Skeletal muscle tissue (tissue), 3 donors: ENCODE measurements at regions not wholly inside any gene's neighbourhood (a gene's known extent, or its start where the extent isn't known, plus 50 kb on each side); places are given as distances from the start of the nearest gene placed in this dataset.

ENCODE experiments used
- H3K27ac ChIP-seq: one replicate; pipeline ENCODE4 v1.7.0; 2013; ENCODE audit warnings: mild to moderate bottlenecking, low read depth, low read length, inconsistent platforms
- H3K27me3 ChIP-seq, 3 donors: one replicate each; pipeline ENCODE4 v1.7.0; 2013; ENCODE audit warnings: low read length in 3 of 3; ENCODE audit not compliant: control insufficient read depth in 3 of 3, insufficient read depth in 3 of 3
- H3K36me3 ChIP-seq, 3 donors: one replicate each; pipeline ENCODE4 v1.7.0; 2013; ENCODE audit warnings: low read length in 3 of 3; ENCODE audit not compliant: control insufficient read depth in 3 of 3, insufficient read depth in 3 of 3
- H3K4me1 ChIP-seq, 3 donors: one replicate each; pipeline ENCODE4 v1.7.0; 2013; ENCODE audit warnings: low read length in 3 of 3, mild to moderate bottlenecking in 3 of 3; ENCODE audit not compliant: control insufficient read depth in 3 of 3, insufficient read depth in 3 of 3
- H3K4me3 ChIP-seq, 3 donors: one replicate each; pipeline ENCODE4 v1.7.0; 2013; ENCODE audit warnings: low read length in 3 of 3
- H3K9ac ChIP-seq, 3 donors: one replicate each; pipeline ENCODE4 v1.7.0; 2013; ENCODE audit warnings: low read length in 3 of 3, mild to moderate bottlenecking in 3 of 3, moderate library complexity in 2 of 3, low read depth in 1 of 3
- H3K9me3 ChIP-seq, 3 donors: one replicate each; pipeline ENCODE4 v1.7.0; 2013; ENCODE audit warnings: low read length in 3 of 3; ENCODE audit not compliant: control insufficient read depth in 3 of 3
- donor health status: Osteomylitis.

DNA sequence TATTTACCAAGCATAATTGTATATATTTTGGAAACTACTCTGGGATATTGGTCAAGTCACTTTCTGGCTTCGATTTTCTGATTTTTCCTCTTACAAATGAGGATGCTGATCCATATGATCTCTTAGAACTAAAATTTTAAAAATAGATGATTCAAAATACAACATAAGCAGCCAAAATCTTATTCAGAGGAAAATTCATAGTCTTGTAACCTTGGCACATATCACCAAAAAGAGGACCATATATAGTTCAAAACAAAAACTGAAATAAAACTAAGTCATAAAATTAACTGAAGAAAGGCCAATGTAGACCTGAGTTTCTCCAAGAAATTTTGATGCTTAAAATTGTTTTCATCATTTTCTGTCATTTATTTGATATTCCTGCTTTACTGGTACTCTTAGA is 768.3 kb downstream of the SORCS3 start:
- Histone ChIP-seq H3K27ac (no peak overlapping the region), H3K4me1 (no peaks in the 10 kb centered on the region), H3K9me3 (no peaks in the 10 kb centered on the region), H3K9ac (no peak overlapping the region), H3K36me3 (no peaks in the 10 kb centered on the region), H3K4me3 (no peak overlapping the region), H3K27me3 (no peaks in the 10 kb centered on the region)

DNA sequence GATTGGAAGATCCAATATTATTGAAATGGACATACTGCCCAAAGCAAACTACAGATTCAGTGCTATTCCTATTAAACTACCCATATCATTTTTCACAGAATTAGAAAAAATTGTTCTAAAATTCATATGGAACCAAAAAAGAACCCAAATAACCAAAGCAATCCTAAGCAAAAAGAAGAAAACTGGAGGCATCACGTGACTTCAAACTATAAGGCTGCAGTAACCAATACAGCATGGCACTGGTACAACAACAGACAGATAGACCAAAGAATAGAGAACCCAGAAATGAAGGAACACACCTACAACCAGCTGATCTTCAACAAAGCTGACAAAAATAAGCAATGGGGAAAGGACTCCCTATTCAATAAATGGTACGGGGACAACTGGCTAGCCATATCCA is 765.4 kb downstream of the SORCS3 start:
- Histone ChIP-seq H3K4me1 (no peaks in the 10 kb centered on the region), H3K36me3 (no peaks in the 10 kb centered on the region), H3K27ac (no peak overlapping the region), H3K27me3 (no peaks in the 10 kb centered on the region), H3K9ac (no peak overlapping the region), H3K9me3 (no peaks in the 10 kb centered on the region), H3K4me3 (no peak overlapping the region)

DNA sequence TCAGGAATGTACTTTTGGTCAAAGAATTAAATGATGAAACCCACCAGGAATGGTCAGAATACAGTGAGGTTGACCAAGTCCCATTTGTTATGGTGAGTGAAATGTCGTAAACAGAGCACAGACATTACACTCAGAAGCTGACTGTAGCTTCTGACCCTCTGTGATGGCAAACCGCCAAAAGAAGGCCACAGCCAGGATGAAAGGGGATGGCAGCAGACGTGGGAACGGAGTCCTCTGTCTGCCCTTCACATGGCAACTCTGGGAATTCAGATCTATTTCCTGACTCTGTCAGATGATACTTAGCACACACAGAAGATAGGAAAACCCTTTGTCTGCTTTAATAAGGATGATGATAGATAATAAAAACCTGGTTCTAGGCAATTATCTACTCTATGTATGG is 757.1 kb downstream of the SORCS3 start:
- Histone ChIP-seq H3K9ac (no peak overlapping the region), H3K4me3 (no peak overlapping the region), H3K27me3 (no peaks in the 10 kb centered on the region), H3K9me3 (no peaks in the 10 kb centered on the region), H3K36me3 (no peaks in the 10 kb centered on the region), H3K27ac (no peak overlapping the region), H3K4me1 (no peaks in the 10 kb centered on the region)

DNA sequence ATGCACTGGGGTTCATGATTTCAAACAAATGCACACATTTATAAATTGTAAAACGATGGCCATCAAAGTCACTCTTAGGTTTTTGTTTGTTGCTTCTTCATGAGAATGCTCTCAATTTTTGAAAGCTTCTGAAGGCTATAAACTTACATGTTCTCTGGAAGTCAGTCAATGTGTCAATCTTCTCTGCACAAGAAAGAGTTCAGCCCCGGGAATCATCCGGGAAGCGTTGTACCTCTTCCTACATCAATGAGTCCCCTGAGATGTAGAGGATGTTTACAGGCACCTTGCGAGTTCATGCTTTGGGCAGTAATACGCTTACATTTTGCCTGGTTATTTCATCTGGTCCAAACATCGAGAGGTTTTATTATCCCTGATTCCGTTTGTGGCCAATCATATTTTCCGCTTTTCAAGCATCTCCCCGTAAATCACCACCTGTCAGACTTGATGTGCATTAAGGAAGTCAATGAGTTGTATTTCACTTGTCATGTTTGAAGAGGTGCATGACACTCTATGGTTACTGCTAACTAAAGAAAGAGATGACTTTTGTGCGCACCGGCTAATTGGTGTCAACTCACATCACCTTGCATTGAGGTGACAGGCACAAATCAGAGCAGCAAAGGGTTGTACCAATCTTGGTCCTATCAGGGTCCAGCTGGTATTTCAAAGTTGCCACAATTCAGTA is 750.7 kb downstream of the SORCS3 start:
- H3K9me3 ChIP-seq: no peaks in the 10 kb centered on the region

DNA sequence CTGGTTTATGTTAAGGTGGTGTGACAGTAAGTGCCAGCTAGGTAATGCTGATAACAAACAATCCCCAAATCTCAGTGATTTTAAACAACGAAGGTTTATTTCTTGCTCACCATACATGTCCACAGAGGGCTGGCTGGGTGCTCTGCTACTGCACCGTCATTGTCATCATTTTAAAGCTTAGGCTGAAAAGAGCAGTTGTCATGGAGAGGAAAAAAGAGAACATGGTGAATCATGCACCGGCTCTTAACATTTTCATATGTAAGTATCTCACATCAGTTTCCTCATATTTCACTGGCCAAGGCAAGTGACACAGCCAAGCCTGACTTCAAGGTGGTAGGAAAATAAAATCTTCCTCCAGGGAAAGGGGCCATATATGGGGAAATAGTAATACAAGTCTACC is 746.9 kb downstream of the SORCS3 start:
- Histone ChIP-seq H3K9ac (no peak overlapping the region), H3K27me3 (no peaks in the 10 kb centered on the region), H3K4me1 (no peaks in the 10 kb centered on the region), H3K9me3 (peaks cover 0 to 3% (median 0%) of the 10 kb centered on the region in 3 donors), H3K4me3 (no peak overlapping the region), H3K36me3 (no peaks in the 10 kb centered on the region), H3K27ac (no peak overlapping the region)

More for the DNA sequence above, 750.7 kb downstream of the SORCS3 start:
- Histone ChIP-seq H3K27me3 (no peaks in the 10 kb centered on the region), H3K27ac (no peak overlapping the region), H3K9ac (no peak overlapping the region), H3K36me3 (no peaks in the 10 kb centered on the region), H3K4me3 (no peak overlapping the region), H3K4me1 (no peaks in the 10 kb centered on the region)

DNA sequence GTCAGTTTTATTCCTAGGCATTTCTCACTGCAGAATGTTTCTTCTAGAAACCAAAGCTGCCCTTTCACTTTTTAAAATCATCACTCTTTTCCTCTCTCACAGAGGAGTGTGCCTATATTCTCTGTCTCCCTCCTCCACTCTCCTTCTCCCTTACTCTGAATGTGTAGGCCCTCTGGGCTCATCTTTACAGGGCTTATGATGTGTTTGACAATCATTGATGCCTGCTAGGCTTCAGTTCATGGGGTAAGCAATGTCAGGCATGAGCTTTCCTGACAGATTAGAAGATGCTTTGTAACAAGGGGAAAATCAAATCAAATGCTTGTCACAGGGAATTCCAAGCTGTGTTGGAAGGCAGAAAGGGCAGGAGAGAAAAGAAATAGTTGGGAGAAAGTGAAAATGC is 742.9 kb downstream of the SORCS3 start:
- H3K36me3 ChIP-seq: no peaks in the 10 kb centered on the region
- peaks cover 0 to 3% (median 0%) of the 10 kb centered on the region in 3 donors for H3K9me3 ChIP-seq
- H3K4me1 ChIP-seq: no peaks in the 10 kb centered on the region
- no peak overlapping the region for H3K4me3 ChIP-seq
- no peaks in the 10 kb centered on the region for H3K27me3 ChIP-seq
- H3K27ac ChIP-seq: no peak overlapping the region
- no peak overlapping the region for H3K9ac ChIP-seq

DNA sequence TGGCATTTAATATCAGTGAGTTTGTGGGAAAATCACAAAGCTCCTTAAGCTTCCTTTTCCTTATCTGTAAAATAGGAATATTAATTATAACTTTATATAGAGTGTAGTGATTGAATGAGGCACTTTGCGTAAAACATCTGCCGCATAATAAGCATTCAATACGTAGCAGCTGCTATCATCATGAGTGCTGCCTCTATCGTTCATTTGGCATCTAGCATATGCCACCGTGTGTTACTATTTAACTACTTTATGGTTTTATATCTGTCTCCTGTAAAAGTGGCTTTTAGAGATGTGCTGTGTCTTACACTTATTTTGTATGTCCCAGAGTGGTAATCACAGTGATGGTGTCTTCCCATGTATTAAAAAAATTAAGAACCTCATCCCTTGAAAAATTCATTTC is 729.6 kb downstream of the SORCS3 start:
- H3K4me3 ChIP-seq: no peak overlapping the region
- no peaks in the 10 kb centered on the region for H3K36me3 ChIP-seq
- no peaks in the 10 kb centered on the region for H3K4me1 ChIP-seq
- peaks cover 0 to 4% (median 3%) of the 10 kb centered on the region in 3 donors for H3K9me3 ChIP-seq
- H3K9ac ChIP-seq: no peak overlapping the region
- H3K27ac ChIP-seq: no peak overlapping the region
- no peaks in the 10 kb centered on the region for H3K27me3 ChIP-seq

DNA sequence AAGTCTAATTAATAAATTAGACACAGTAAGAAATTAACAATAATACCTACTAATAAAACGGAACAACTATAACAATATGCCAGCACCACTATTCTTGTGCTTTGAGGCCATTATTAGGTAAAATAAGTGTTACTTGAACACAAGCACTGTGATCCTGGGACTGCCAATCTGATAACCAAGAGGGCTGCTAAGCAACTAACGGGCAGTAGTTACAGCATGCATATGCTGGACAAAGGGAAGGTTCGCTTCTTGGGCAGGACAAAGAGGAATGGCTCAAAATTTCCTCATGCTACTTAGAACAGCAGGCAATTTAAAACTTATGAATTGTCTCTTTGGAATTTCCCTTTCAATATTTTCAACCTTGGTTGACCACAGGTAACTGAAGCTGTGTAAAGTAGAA is 718.6 kb downstream of the SORCS3 start:
- Histone ChIP-seq H3K9me3 (no peaks in the 10 kb centered on the region), H3K27me3 (no peaks in the 10 kb centered on the region), H3K27ac (no peak overlapping the region), H3K9ac (no peak overlapping the region), H3K4me3 (no peak overlapping the region), H3K36me3 (no peaks in the 10 kb centered on the region), H3K4me1 (no peaks in the 10 kb centered on the region)

DNA sequence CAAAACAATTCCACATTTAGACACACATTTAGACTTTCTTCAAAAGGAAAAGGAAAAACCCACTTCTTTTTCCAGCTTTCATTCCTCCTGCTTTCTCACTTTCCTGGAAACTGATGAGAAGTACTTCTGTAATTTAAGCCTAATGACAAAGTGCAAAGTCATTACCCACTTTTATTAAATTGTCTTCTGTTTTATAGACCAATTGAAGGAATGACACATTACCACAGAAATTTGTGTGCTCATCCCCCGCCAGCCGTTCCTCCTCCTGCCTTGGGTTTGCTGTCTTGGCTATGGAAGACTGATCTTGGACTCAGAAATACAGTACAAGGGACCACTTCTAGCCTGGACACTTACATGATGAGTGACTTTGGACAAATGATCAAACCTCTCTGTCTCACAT is 717.8 kb downstream of the SORCS3 start:
- H3K9ac ChIP-seq: no peak overlapping the region
- H3K36me3 ChIP-seq: no peaks in the 10 kb centered on the region
- H3K4me3 ChIP-seq: no peak overlapping the region
- H3K4me1 ChIP-seq: no peaks in the 10 kb centered on the region
- H3K27ac ChIP-seq: no peak overlapping the region
- no peaks in the 10 kb centered on the region for H3K9me3 ChIP-seq
- H3K27me3 ChIP-seq: no peaks in the 10 kb centered on the region

DNA sequence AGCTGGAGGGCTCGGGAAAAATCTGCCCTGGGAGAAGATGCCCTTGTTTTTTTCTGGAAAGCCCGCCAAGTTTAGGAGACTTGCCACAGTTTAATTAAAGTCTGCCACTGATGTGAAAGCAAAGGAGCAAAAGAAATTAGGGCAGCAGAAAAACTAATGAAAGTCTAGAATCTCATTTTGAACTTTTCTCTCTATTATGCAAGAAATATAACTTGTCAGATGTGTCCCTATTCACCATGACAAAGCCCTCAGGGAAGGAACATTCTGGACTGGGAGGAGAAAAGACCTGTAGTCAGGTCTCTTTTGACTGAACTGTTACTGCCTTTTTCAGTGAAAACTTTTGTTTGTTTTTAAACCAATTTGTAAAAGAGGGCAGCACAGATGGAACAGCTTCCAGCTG is 715.5 kb downstream of the SORCS3 start:
- H3K4me3 ChIP-seq: no peak overlapping the region
- H3K9ac ChIP-seq: no peak overlapping the region
- H3K9me3 ChIP-seq: no peaks in the 10 kb centered on the region
- no peak overlapping the region for H3K27ac ChIP-seq
- no peaks in the 10 kb centered on the region for H3K27me3 ChIP-seq
- no peaks in the 10 kb centered on the region for H3K4me1 ChIP-seq
- no peaks in the 10 kb centered on the region for H3K36me3 ChIP-seq
